Lung (tissue), 11 donors: ENCODE measurements at regions not wholly inside any gene's neighbourhood (a gene's known extent, or its start where the extent isn't known, plus 50 kb on each side); places are given as distances from the start of the nearest gene placed in this dataset.

ENCODE experiments used
- ATAC-seq: fragments of 200-7000 bp; cut with Tn5 transposase; one replicate; pipeline ENCODE4 v1.9.1; 2020; ENCODE audit warnings: moderate number of reproducible peaks; ENCODE audit not compliant: insufficient read depth, low FRiP score
- DNase-seq, 3 donors: peaks; one replicate each; pipeline ENCODE4 v3.0.0-alpha.2; 2013 to 2017
- H3K27ac ChIP-seq, 2 donors: one replicate each; pipeline ENCODE4 v1.5.1; 2013; ENCODE audit warnings: mild to moderate bottlenecking in 2 of 2, moderate library complexity in 2 of 2, control low read depth in 1 of 2, inconsistent platforms in 1 of 2, low read depth in 1 of 2, low read length in 1 of 2
- H3K27me3 ChIP-seq, 3 donors: one replicate each; pipeline ENCODE4 v1.5.1; 2013; ENCODE audit warnings: low read length in 2 of 3; ENCODE audit not compliant: control insufficient read depth in 3 of 3, insufficient read depth in 3 of 3
- H3K36me3 ChIP-seq, 4 donors: one replicate each; pipeline ENCODE4 v1.5.1; 2013; ENCODE audit warnings: low read length in 4 of 4, mild to moderate bottlenecking in 1 of 4, moderate library complexity in 1 of 4; ENCODE audit not compliant: control insufficient read depth in 4 of 4, insufficient read depth in 4 of 4
- H3K4me1 ChIP-seq, 5 donors: one replicate each; pipeline ENCODE4 v1.5.1; 2013; ENCODE audit warnings: low read length in 5 of 5, mild to moderate bottlenecking in 2 of 5, moderate library complexity in 1 of 5; ENCODE audit not compliant: control insufficient read depth in 5 of 5, insufficient read depth in 5 of 5
- H3K4me3 ChIP-seq: one replicate; pipeline ENCODE4 v1.5.1; 2013; ENCODE audit warnings: mild to moderate bottlenecking, control low read depth, moderate library complexity
- H3K9ac ChIP-seq, 2 donors: one replicate each; pipeline ENCODE4 v1.5.1; 2013; ENCODE audit warnings: low read length in 2 of 2, control low read depth in 1 of 2; ENCODE audit not compliant: insufficient read depth in 1 of 2
- H3K9me3 ChIP-seq, 4 donors: one replicate each; pipeline ENCODE4 v1.5.1; 2013; ENCODE audit warnings: low read length in 3 of 4, mild to moderate bottlenecking in 1 of 4, moderate library complexity in 1 of 4; ENCODE audit not compliant: control insufficient read depth in 4 of 4, insufficient read depth in 3 of 4
- CTCF ChIP-seq: IDR thresholded peaks from 2 replicates; pipeline ENCODE4 v1.5.1; 2012; ENCODE audit warnings: mild to moderate bottlenecking; ENCODE audit errors: control extremely low read depth, extremely low read depth
- WGBS, 2 donors: extraction: QIAGEN DNeasy Blood & Tissue Kit; methylation state at CpG; one replicate each; pipeline ENCODE4 v1.1.7; 2013; 5-methylcytosine and 5-hydroxymethylcytosine counted together
- donor health status: control.
- donor health status: control.
- donor health status: Bipolar disorder and iron deficiency.
- donor health status: healthy.
- donor health status: DM: yes; HTN: yes; CAD: no.

- 60 to 63% methylated on average over 2 of the region's 2 CpGs for WGBS, 2 donors
- H3K4me1 ChIP-seq: no peaks in the 10 kb centered on the region
- no peak overlapping the region for H3K4me3 ChIP-seq
- no peak overlapping the region for H3K9ac ChIP-seq
- no peaks in the 10 kb centered on the region for H3K27me3 ChIP-seq
- H3K36me3 ChIP-seq: no peaks in the 10 kb centered on the region
- no peak overlapping the region for H3K27ac ChIP-seq
- DNase-seq (no peak), ATAC-seq (no peak)
- H3K9me3 ChIP-seq: no peaks in the 10 kb centered on the region
- TF ChIP-seq CTCF: no peak
These were observed 1452.2 kb downstream of the REEP3 start for GRCh38 chr10:64973391-64973790.

GRCh38 chr10:64976150-64976549 is 1454.9 kb downstream of the REEP3 start:
- TF ChIP-seq CTCF: no peak
- H3K9me3 ChIP-seq: no peaks in the 10 kb centered on the region
- H3K4me1 ChIP-seq: no peaks in the 10 kb centered on the region
- H3K9ac ChIP-seq: no peak overlapping the region
- H3K27ac ChIP-seq: no peak overlapping the region
- 87 to 90% methylated on average over 2 of the region's 2 CpGs for WGBS, 2 donors
- ATAC-seq: no peak
- no peaks in the 10 kb centered on the region for H3K27me3 ChIP-seq
- no peak for DNase-seq
- no peak overlapping the region for H3K4me3 ChIP-seq
- H3K36me3 ChIP-seq: no peaks in the 10 kb centered on the region

GRCh38 chr10:64977915-64978314 is 1456.7 kb downstream of the REEP3 start:
- no peaks in the 10 kb centered on the region for H3K27me3 ChIP-seq
- no peaks in the 10 kb centered on the region for H3K4me1 ChIP-seq
- H3K4me3 ChIP-seq: no peak overlapping the region
- TF ChIP-seq CTCF: no peak
- no peaks in the 10 kb centered on the region for H3K9me3 ChIP-seq
- H3K9ac ChIP-seq: no peak overlapping the region
- DNase-seq: peak in 2 of 3 donors; percentile 21 to 32
- H3K27ac ChIP-seq: no peak overlapping the region
- ATAC-seq: no peak
- H3K36me3 ChIP-seq: no peaks in the 10 kb centered on the region

GRCh38 chr10:64996886-64997285 is 1475.7 kb downstream of the REEP3 start:
- Histone ChIP-seq H3K4me3 (no peak overlapping the region), H3K36me3 (no peaks in the 10 kb centered on the region), H3K9me3 (peaks cover 0 to 2% (median 0%) of the 10 kb centered on the region in 4 donors), H3K4me1 (no peaks in the 10 kb centered on the region), H3K27me3 (no peaks in the 10 kb centered on the region), H3K9ac (no peak overlapping the region), H3K27ac (no peak overlapping the region)
- no peak for DNase-seq
- no peak for ATAC-seq
- no peak for TF ChIP-seq CTCF
- 91 to 92% methylated on average over 3 of the region's 3 CpGs for WGBS, 2 donors
